SK-N-SH (cell line): ENCODE measurements at regions not wholly inside any gene's neighbourhood (a gene's known extent, or its start where the extent isn't known, plus 50 kb on each side); places are given as distances from the start of the nearest gene placed in this dataset.

Source experiments
- CTCF ChIA-PET: fragments of 300-600, 350-600 bp; formaldehyde crosslinking; extraction: SDS; loops from one replicate; lab custom pipeline; 2021; lab: Yijun Ruan, JAX
- POLR2A ChIA-PET: fragments of 350-600 bp; sonication (Branson Sonifier 250); formaldehyde crosslinking; extraction: SDS; loops from one replicate; lab custom pipeline; 2020; ENCODE audit warnings: antibody characterized with exemption, inconsistent platforms; lab: Yijun Ruan, JAX
- DNase-seq: peaks from one replicate; pipeline ENCODE4 v3.0.0; 2012
- H2AFZ ChIP-seq: fragments of 200-600 bp; sonication (generic); 2 replicates; pipeline ENCODE4 v1.8.1; 2016; ENCODE audit warnings: antibody characterized with exemption, mild to moderate bottlenecking, low read depth
- H3F3A ChIP-seq: fragments of 200-600 bp; sonication (generic); replicated peaks from 2 replicates; pipeline ENCODE3; 2016; ENCODE audit warnings: antibody characterized with exemption, mild to moderate bottlenecking; ENCODE audit not compliant: insufficient read depth
- H3K27ac ChIP-seq, 2 experiments: fragments of 200-500 bp in 1 of 2; fragments of 200-600 bp in 1 of 2; sonication (Bioruptor generic) in 1 of 2; sonication (generic), shearing (Covaris generic) in 1 of 2; 2 replicates each; pipeline versions ENCODE4 v1.5.1 to v1.6.1; 2014 to 2016; ENCODE audit warnings: low read depth in 2 of 2, inconsistent platforms in 1 of 2, low read length in 1 of 2, mild to moderate bottlenecking in 1 of 2, mixed read lengths in 1 of 2
- H3K27me3 ChIP-seq: fragments of 200-600 bp; sonication (generic), shearing (Covaris generic); 2 replicates; pipeline ENCODE4 v1.6.1; 2016; ENCODE audit warnings: mixed run types; ENCODE audit not compliant: insufficient read depth
- H3K36me3 ChIP-seq, 2 experiments: fragments of 200-500 bp in 1 of 2; fragments of 200-600 bp in 1 of 2; sonication (Bioruptor generic) in 1 of 2; sonication (generic) in 1 of 2; replicated peaks in 1 of 2; 2 replicates each; pipeline versions ENCODE3 to v1.5.1; 2014 to 2016; ENCODE audit warnings: low read length in 1 of 2, mild to moderate bottlenecking in 1 of 2; ENCODE audit not compliant: insufficient read depth in 2 of 2, control insufficient read depth in 1 of 2
- H3K4me1 ChIP-seq, 2 experiments: fragments of 200-500 bp in 1 of 2; fragments of 200-600 bp in 1 of 2; sonication (Bioruptor generic) in 1 of 2; sonication (generic), shearing (Covaris generic) in 1 of 2; 2 replicates each; pipeline versions ENCODE4 v1.5.1 to v1.6.1; 2014 to 2016; ENCODE audit warnings: low read depth in 1 of 2, low read length in 1 of 2, mixed run types in 1 of 2; ENCODE audit not compliant: insufficient read depth in 2 of 2, control insufficient read depth in 1 of 2
- H3K4me2 ChIP-seq: fragments of 200-600 bp; sonication (generic), shearing (Covaris generic); 2 replicates; pipeline ENCODE4 v1.6.1; 2017; ENCODE audit warnings: mixed run types
- H3K4me3 ChIP-seq, 2 experiments: fragments of 200-500 bp in 1 of 2; fragments of 200-600 bp in 1 of 2; sonication (Bioruptor generic) in 1 of 2; sonication (generic), shearing (Covaris generic) in 1 of 2; 2 replicates each; pipeline versions ENCODE4 v1.5.1 to v1.8.1; 2014 to 2016; ENCODE audit warnings: low read depth in 2 of 2, inconsistent platforms in 1 of 2, low read length in 1 of 2, mild to moderate bottlenecking in 1 of 2, mixed read lengths in 1 of 2, moderate library complexity in 1 of 2
- H3K79me2 ChIP-seq: fragments of 200-600 bp; sonication (generic); 2 replicates; pipeline ENCODE4 v1.8.1; 2017; ENCODE audit warnings: mild to moderate bottlenecking; ENCODE audit not compliant: insufficient read depth
- H3K9ac ChIP-seq: fragments of 200-600 bp; sonication (generic); 2 replicates; pipeline ENCODE4 v1.6.1; 2017; ENCODE audit warnings: mixed run types
- H3K9me2 ChIP-seq: fragments of 200-600 bp; sonication (generic); 2 replicates; pipeline ENCODE4 v1.6.1; 2017; ENCODE audit warnings: mixed run types
- H3K9me3 ChIP-seq: fragments of 200-600 bp; sonication (generic); 2 replicates; pipeline ENCODE4 v1.6.1; 2017; ENCODE audit warnings: mixed run types, mild to moderate bottlenecking, moderate library complexity
- H4K20me1 ChIP-seq: fragments of 200-600 bp; sonication (generic); 2 replicates; pipeline ENCODE4 v1.6.1; 2017; ENCODE audit warnings: mild to moderate bottlenecking, mixed run types; ENCODE audit not compliant: insufficient read depth
- CHD2 ChIP-seq: fragments of 150-350 bp; IDR thresholded peaks from 2 replicates; pipeline ENCODE4 v1.6.1; 2018; ENCODE audit warnings: low read length; ENCODE audit not compliant: partially characterized antibody
- ELF1 ChIP-seq: IDR thresholded peaks from 2 replicates; pipeline ENCODE4 v1.4.0; 2012
- EZH2phosphoT487 ChIP-seq: fragments of 200-600 bp; sonication (generic); IDR thresholded peaks from 2 replicates; pipeline ENCODE4 v1.6.1; 2017; ENCODE audit warnings: low read depth, mixed run types, mild to moderate bottlenecking, antibody characterized with exemption, moderate library complexity, borderline replicate concordance
- FOSL2 ChIP-seq: IDR thresholded peaks from 2 replicates; pipeline ENCODE4 v1.4.0; 2012; ENCODE audit warnings: low read depth, mild to moderate bottlenecking, moderate library complexity, borderline replicate concordance
- JUND ChIP-seq: IDR thresholded peaks from 2 replicates; pipeline ENCODE4 v1.4.0; 2012
- MEF2A ChIP-seq: IDR thresholded peaks from 2 replicates; pipeline ENCODE4 v1.4.0; 2012; ENCODE audit warnings: low read depth, borderline replicate concordance
- MXI1 ChIP-seq: IDR thresholded peaks from 2 replicates; pipeline ENCODE4 v1.6.1; 2012; ENCODE audit warnings: mild to moderate bottlenecking, low read depth, low read length, improper control_type of control experiment
- NRF1 ChIP-seq: IDR thresholded peaks from 2 replicates; pipeline ENCODE4 v1.6.1; 2012; ENCODE audit warnings: low read depth, mild to moderate bottlenecking, low read length
- POLR2AphosphoS5 ChIP-seq: IDR thresholded peaks from 2 replicates; pipeline ENCODE4 v1.6.1; 2012; ENCODE audit warnings: low read depth, low read length
- RCOR1 ChIP-seq: fragments of 150-350 bp; IDR thresholded peaks from 2 replicates; pipeline ENCODE4 v1.6.1; 2017; ENCODE audit warnings: antibody characterized with exemption, low read length
- RFX5 ChIP-seq: IDR thresholded peaks from 2 replicates; pipeline ENCODE4 v1.6.1; 2012; ENCODE audit warnings: mild to moderate bottlenecking, improper control_type of control experiment, low read length
- RXRA ChIP-seq: IDR thresholded peaks from 2 replicates; pipeline ENCODE4 v1.4.0; 2012; ENCODE audit warnings: low read depth, mild to moderate bottlenecking, borderline replicate concordance
- SMC3 ChIP-seq: IDR thresholded peaks from 2 replicates; pipeline ENCODE4 v1.6.1; 2012; ENCODE audit warnings: low read depth, low read length, improper control_type of control experiment
- TEAD4 ChIP-seq: IDR thresholded peaks from 2 replicates; pipeline ENCODE4 v1.4.0; 2012; ENCODE audit warnings: mild to moderate bottlenecking, borderline replicate concordance; ENCODE audit not compliant: insufficient read depth
- YY1 ChIP-seq: IDR thresholded peaks from 2 replicates; pipeline ENCODE4 v1.4.0; 2012; ENCODE audit warnings: low read depth, mild to moderate bottlenecking
- WGBS: methylation state at CpG from one replicate; pipeline ENCODE4 v1.1.6; 2017; ENCODE audit warnings: low lambda C conversion rate; 5-methylcytosine and 5-hydroxymethylcytosine counted together
- TF ChIP-seq, protein P1 (sequence below): IDR thresholded peaks from 2 replicates; pipeline ENCODE4 v1.4.0; 2012; ENCODE audit warnings: low read depth, borderline replicate concordance
- TF ChIP-seq, protein P2 (sequence below): fragments of 200-600 bp; sonication (generic); IDR thresholded peaks from 2 replicates; pipeline ENCODE4 v1.6.1; 2017; ENCODE audit warnings: antibody characterized with exemption, mild to moderate bottlenecking, moderate library complexity
- TF ChIP-seq, protein P3 (sequence below): fragments of 150-350 bp; IDR thresholded peaks from 2 replicates; pipeline ENCODE4 v1.6.1; 2016; ENCODE audit warnings: mild to moderate bottlenecking, low read depth, low read length
- TF ChIP-seq, protein P4 (sequence below): fragments of 150-350 bp; IDR thresholded peaks from 2 replicates; pipeline ENCODE4 v1.6.1; 2017; ENCODE audit warnings: antibody characterized with exemption, low read length, low read depth, borderline replicate concordance

DNA sequence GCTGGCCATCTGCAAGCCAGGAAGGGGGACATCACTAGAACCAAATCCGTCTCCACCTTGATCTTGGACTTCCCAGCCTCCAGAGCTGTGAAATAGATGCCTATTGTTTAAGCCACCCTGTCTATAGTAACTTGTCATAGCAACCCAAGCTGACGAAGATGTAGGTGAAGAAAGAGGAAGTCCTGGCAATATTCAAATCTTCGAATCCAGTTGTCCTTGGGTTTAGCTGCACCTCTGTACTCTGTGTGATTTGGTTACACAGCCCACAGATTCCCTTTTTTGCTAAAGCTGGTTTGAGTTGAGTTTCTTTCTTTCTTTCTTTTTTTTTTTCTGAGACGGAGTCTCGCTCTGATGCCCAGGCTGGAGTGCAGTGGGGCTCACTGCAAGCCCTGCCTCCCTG is 68.0 kb upstream of the XCR1 start:
- Histone ChIP-seq H3K4me1 (no peaks in the 10 kb centered on the region), H2AFZ (no peak overlapping the region), H3K27ac (no peak overlapping the region), H3K79me2 (no peaks in the 10 kb centered on the region), H3K9me2 (no peaks in the 10 kb centered on the region), H3K4me2 (no peak overlapping the region), H4K20me1 (no peaks in the 10 kb centered on the region), H3K4me3 (no peak overlapping the region), H3K36me3 (no peaks in the 10 kb centered on the region), H3K9ac (no peak overlapping the region), H3K9me3 (no peaks in the 10 kb centered on the region), H3K27me3 (peaks cover 11% of the 10 kb centered on the region; the same call in 1 of the 2 replicates), H3F3A (no peaks in the 10 kb centered on the region)
- 36% methylated on average over 5 of the region's 5 CpGs for WGBS
- no peak for TF ChIP-seq RXRA
- no peak for TF ChIP-seq SMC3
- TF ChIP-seq NRF1 = no peak
- no peak for TF ChIP-seq CHD2
- TF ChIP-seq, protein P1, sequence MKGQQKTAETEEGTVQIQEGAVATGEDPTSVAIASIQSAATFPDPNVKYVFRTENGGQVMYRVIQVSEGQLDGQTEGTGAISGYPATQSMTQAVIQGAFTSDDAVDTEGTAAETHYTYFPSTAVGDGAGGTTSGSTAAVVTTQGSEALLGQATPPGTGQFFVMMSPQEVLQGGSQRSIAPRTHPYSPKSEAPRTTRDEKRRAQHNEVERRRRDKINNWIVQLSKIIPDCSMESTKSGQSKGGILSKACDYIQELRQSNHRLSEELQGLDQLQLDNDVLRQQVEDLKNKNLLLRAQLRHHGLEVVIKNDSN = no peak
- TF ChIP-seq ELF1 = no peak
- TF ChIP-seq JUND = no peak
- TF ChIP-seq RCOR1 = no peak
- TF ChIP-seq FOSL2 = no peak
- DNase-seq = no peak
- CTCF ChIA-PET = interaction anchor here (1.0 to 2.6 kb wide), 4 partner anchors 16 to 348 kb away, joined by 3 to 16 read pairs (median 4); no protein-coding TSS in a partner anchor
- POLR2A ChIA-PET = no interaction called here

DNA sequence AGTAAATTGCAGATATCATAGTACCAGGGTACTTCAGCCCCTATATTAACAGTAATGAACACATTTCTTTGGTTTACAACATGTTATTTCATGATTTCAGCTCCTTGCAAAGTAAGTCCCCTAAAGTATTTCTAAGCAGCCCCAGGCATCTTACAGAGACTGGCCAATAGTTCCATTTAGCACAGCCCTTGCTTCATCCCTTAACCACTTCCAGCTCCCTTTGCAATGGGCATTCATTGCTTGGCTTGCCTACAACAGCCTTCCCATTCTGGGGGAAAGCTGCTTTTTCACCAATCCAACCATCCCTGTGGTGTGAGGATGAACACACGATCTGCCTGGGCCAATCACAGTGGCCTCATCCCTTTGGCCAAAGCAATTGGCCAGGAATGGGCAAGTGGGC is 67.2 kb upstream of the XCR1 start:
- TF ChIP-seq RFX5 = no peak
- H3K4me2 ChIP-seq = no peak overlapping the region
- H2AFZ ChIP-seq = no peak overlapping the region
- no peak overlapping the region for H3K27ac ChIP-seq
- no peak for DNase-seq
- H3K9me3 ChIP-seq = no peaks in the 10 kb centered on the region
- no peaks in the 10 kb centered on the region for H4K20me1 ChIP-seq
- H3F3A ChIP-seq = no peaks in the 10 kb centered on the region
- no peaks in the 10 kb centered on the region for H3K36me3 ChIP-seq
- peaks cover 11% of the 10 kb centered on the region; the same call in 1 of the 2 replicates for H3K27me3 ChIP-seq
- POLR2A ChIA-PET = no interaction called here
- CTCF ChIA-PET = interaction anchor here (1.0 to 2.6 kb wide), 3 partner anchors 15 to 155 kb away, joined by 3 to 16 read pairs (median 7); no protein-coding TSS in a partner anchor
- H3K4me1 ChIP-seq = no peaks in the 10 kb centered on the region
- H3K79me2 ChIP-seq = no peaks in the 10 kb centered on the region
- H3K9ac ChIP-seq = no peak overlapping the region
- 0% methylated on average over 1 of the region's 1 CpG for WGBS
- H3K4me3 ChIP-seq = no peak overlapping the region
- no peaks in the 10 kb centered on the region for H3K9me2 ChIP-seq

DNA sequence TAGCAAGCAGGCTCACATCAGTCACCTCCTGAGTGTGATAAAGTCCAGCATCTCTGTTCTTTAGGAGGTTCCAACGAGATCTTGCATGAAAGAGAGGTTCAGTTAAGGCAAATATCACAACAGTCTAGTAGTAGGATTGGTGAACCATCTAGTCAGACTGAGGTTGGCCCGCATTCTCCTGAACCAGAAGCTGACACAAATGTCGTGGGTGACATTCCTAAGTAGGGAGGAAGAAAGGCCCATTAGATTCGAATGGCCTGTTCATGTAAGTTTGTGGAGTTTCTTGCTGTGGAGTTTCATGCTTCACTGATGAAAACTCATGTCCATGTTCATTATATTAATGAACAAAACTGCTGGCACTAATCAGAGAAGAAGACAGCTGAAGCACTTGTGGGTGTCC is 66.7 kb upstream of the XCR1 start:
- DNase-seq = no peak
- no peaks in the 10 kb centered on the region for H3K9me2 ChIP-seq
- H3K27ac ChIP-seq = no peak overlapping the region
- ChIA-PET POLR2A (no interaction called here), CTCF (interaction anchor here (0.8 to 2.6 kb wide), 4 partner anchors 14 to 155 kb away, joined by 3 to 16 read pairs (median 6); no protein-coding TSS in a partner anchor)
- H3K9me3 ChIP-seq = no peaks in the 10 kb centered on the region
- no peaks in the 10 kb centered on the region for H3K4me1 ChIP-seq
- H3F3A ChIP-seq = no peaks in the 10 kb centered on the region
- no peak overlapping the region for H3K9ac ChIP-seq
- H2AFZ ChIP-seq = no peak overlapping the region
- H3K4me2 ChIP-seq = no peak overlapping the region
- WGBS = 14% methylated on average over 4 of the region's 4 CpGs
- H3K36me3 ChIP-seq = no peaks in the 10 kb centered on the region
- H3K27me3 ChIP-seq = peaks cover 11% of the 10 kb centered on the region; the same call in 1 of the 2 replicates
- H4K20me1 ChIP-seq = no peaks in the 10 kb centered on the region
- H3K4me3 ChIP-seq = no peak overlapping the region
- no peaks in the 10 kb centered on the region for H3K79me2 ChIP-seq
- TF ChIP-seq RFX5 (no peak), MXI1 (no peak), TEAD4 (no peak), EZH2phosphoT487 (no peak), FOSL2 (no peak), YY1 (no peak), MEF2A (no peak), JUND (no peak), POLR2AphosphoS5 (no peak)
- TF ChIP-seq, protein P2, sequence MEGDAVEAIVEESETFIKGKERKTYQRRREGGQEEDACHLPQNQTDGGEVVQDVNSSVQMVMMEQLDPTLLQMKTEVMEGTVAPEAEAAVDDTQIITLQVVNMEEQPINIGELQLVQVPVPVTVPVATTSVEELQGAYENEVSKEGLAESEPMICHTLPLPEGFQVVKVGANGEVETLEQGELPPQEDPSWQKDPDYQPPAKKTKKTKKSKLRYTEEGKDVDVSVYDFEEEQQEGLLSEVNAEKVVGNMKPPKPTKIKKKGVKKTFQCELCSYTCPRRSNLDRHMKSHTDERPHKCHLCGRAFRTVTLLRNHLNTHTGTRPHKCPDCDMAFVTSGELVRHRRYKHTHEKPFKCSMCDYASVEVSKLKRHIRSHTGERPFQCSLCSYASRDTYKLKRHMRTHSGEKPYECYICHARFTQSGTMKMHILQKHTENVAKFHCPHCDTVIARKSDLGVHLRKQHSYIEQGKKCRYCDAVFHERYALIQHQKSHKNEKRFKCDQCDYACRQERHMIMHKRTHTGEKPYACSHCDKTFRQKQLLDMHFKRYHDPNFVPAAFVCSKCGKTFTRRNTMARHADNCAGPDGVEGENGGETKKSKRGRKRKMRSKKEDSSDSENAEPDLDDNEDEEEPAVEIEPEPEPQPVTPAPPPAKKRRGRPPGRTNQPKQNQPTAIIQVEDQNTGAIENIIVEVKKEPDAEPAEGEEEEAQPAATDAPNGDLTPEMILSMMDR = no peak
- TF ChIP-seq, protein P3, sequence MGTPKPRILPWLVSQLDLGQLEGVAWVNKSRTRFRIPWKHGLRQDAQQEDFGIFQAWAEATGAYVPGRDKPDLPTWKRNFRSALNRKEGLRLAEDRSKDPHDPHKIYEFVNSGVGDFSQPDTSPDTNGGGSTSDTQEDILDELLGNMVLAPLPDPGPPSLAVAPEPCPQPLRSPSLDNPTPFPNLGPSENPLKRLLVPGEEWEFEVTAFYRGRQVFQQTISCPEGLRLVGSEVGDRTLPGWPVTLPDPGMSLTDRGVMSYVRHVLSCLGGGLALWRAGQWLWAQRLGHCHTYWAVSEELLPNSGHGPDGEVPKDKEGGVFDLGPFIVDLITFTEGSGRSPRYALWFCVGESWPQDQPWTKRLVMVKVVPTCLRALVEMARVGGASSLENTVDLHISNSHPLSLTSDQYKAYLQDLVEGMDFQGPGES = no peak
- TF ChIP-seq, protein P4, sequence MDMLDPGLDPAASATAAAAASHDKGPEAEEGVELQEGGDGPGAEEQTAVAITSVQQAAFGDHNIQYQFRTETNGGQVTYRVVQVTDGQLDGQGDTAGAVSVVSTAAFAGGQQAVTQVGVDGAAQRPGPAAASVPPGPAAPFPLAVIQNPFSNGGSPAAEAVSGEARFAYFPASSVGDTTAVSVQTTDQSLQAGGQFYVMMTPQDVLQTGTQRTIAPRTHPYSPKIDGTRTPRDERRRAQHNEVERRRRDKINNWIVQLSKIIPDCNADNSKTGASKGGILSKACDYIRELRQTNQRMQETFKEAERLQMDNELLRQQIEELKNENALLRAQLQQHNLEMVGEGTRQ = no peak
